HEK293 (cell line): ENCODE measurements at regions not wholly inside any gene's neighbourhood (a gene's known extent, or its start where the extent isn't known, plus 50 kb on each side); places are given as distances from the start of the nearest gene placed in this dataset.

ENCODE experiments used
- CTCF ChIA-PET: fragments of 350-600 bp; formaldehyde crosslinking; extraction: SDS; loops from one replicate; lab custom pipeline; 2021; ENCODE audit warnings: antibody characterized with exemption; lab: Yijun Ruan, JAX
- POLR2A ChIA-PET: fragments of 300-600 bp; formaldehyde crosslinking; extraction: SDS; loops from one replicate; lab custom pipeline; 2020; ENCODE audit warnings: antibody characterized with exemption, inconsistent platforms; lab: Yijun Ruan, JAX
- H3K27ac ChIP-seq: fragments of 200-500 bp; sonication (Bioruptor generic); 2 replicates; pipeline ENCODE4 v1.5.1; 2014; ENCODE audit warnings: low read depth, low read length, control low read depth, inconsistent platforms; ENCODE audit errors: extremely low read depth
- H3K36me3 ChIP-seq, 2 experiments: fragments of 200-500 bp in 1 of 2; sonication (Bioruptor generic) in 1 of 2; 1 replicate in 1 of 2; 2 replicates in 1 of 2; pipeline ENCODE4 v1.5.1; 2014 to 2017; ENCODE audit warnings: inconsistent platforms in 2 of 2, low read length in 2 of 2; ENCODE audit not compliant: control insufficient read depth in 2 of 2, insufficient read depth in 1 of 2
- H3K4me1 ChIP-seq: fragments of 200-500 bp; sonication (Bioruptor generic); 2 replicates; pipeline ENCODE4 v1.5.1; 2014; ENCODE audit warnings: mild to moderate bottlenecking, low read length, inconsistent platforms; ENCODE audit not compliant: control insufficient read depth, insufficient read depth
- H3K4me3 ChIP-seq: 2 replicates; pipeline ENCODE4 v1.5.1; 2011; ENCODE audit warnings: low read depth, mild to moderate bottlenecking, control low read depth, low read length, moderate library complexity
- H3K9me3 ChIP-seq: fragments of 200-500 bp; sonication (Bioruptor generic); 2 replicates; pipeline ENCODE4 v1.5.1; 2014; ENCODE audit warnings: low read depth, low read length, inconsistent platforms; ENCODE audit not compliant: control insufficient read depth, insufficient read depth
- AEBP2 ChIP-seq: fragments of 450-650 bp; formaldehyde crosslinking; IDR thresholded peaks from 2 replicates; pipeline ENCODE4 v1.5.1; 2016; ENCODE audit warnings: missing biosample characterization, missing genetic modification characterization, borderline replicate concordance
- CTCF ChIP-seq: fragments of 450-650 bp; formaldehyde crosslinking; IDR thresholded peaks from 2 replicates; pipeline ENCODE4 v1.5.1; 2016; ENCODE audit warnings: missing biosample characterization, missing genetic modification characterization
- KLF10 ChIP-seq: fragments of 450-650 bp; IDR thresholded peaks from 2 replicates; pipeline ENCODE4 v1.5.1; 2018; ENCODE audit warnings: missing biosample characterization, mild to moderate bottlenecking, missing genetic modification characterization
- KLF7 ChIP-seq: fragments of 450-650 bp; formaldehyde crosslinking; IDR thresholded peaks from 2 replicates; pipeline ENCODE4 v1.5.1; 2016; ENCODE audit warnings: missing biosample characterization, missing genetic modification characterization, borderline replicate concordance
- KLF8 ChIP-seq: fragments of 450-650 bp; formaldehyde crosslinking; IDR thresholded peaks from 2 replicates; pipeline ENCODE4 v1.5.1; 2016; ENCODE audit warnings: missing biosample characterization, missing genetic modification characterization
- PATZ1 ChIP-seq: fragments of 450-650 bp; formaldehyde crosslinking; IDR thresholded peaks from 2 replicates; pipeline ENCODE4 v1.5.1; 2016; ENCODE audit warnings: missing biosample characterization, missing genetic modification characterization
- WT1 ChIP-seq: fragments of 450-650 bp; formaldehyde crosslinking; IDR thresholded peaks from 2 replicates; pipeline ENCODE4 v1.5.1; 2016; ENCODE audit warnings: missing biosample characterization, missing genetic modification characterization
- ZBTB6 ChIP-seq: fragments of 450-650 bp; formaldehyde crosslinking; IDR thresholded peaks from 2 replicates; pipeline ENCODE4 v1.5.1; 2017; ENCODE audit warnings: missing biosample characterization, missing genetic modification characterization
- ZNF133 ChIP-seq: fragments of 450-650 bp; formaldehyde crosslinking; IDR thresholded peaks from 2 replicates; pipeline ENCODE4 v1.5.1; 2016; ENCODE audit warnings: missing biosample characterization, missing genetic modification characterization
- ZNF175 ChIP-seq: fragments of 450-650 bp; formaldehyde crosslinking; IDR thresholded peaks from 2 replicates; pipeline ENCODE4 v1.5.1; 2016; ENCODE audit warnings: missing biosample characterization, missing genetic modification characterization
- ZNF184 ChIP-seq: fragments of 450-650 bp; IDR thresholded peaks from 2 replicates; pipeline ENCODE4 v1.5.1; 2018; ENCODE audit warnings: missing biosample characterization, mild to moderate bottlenecking, missing genetic modification characterization
- ZNF211 ChIP-seq: fragments of 450-650 bp; formaldehyde crosslinking; IDR thresholded peaks from 2 replicates; pipeline ENCODE4 v1.5.1; 2016; ENCODE audit warnings: low read depth, missing biosample characterization, missing genetic modification characterization
- ZNF274 ChIP-seq, 2 experiments: fragments of 200-500 bp in 1 of 2; fragments of 450-650 bp in 1 of 2; sonication (Bioruptor generic) in 1 of 2; formaldehyde crosslinking in 1 of 2; IDR thresholded peaks; 2 replicates each; pipeline versions ENCODE4 v1.5.1 to v1.6.1; 2014 to 2016; ENCODE audit warnings: borderline replicate concordance in 1 of 2, inconsistent platforms in 1 of 2, low read length in 1 of 2, missing biosample characterization in 1 of 2, missing genetic modification characterization in 1 of 2
- ZNF544 ChIP-seq: fragments of 450-650 bp; formaldehyde crosslinking; IDR thresholded peaks from 2 replicates; pipeline ENCODE4 v1.5.0; 2017; ENCODE audit warnings: missing biosample characterization, missing genetic modification characterization
- ZNF645 ChIP-seq: fragments of 450-650 bp; formaldehyde crosslinking; IDR thresholded peaks from 2 replicates; pipeline ENCODE4; 2016; ENCODE audit warnings: missing biosample characterization, missing genetic modification characterization
- ZNF654 ChIP-seq: fragments of 450-650 bp; formaldehyde crosslinking; IDR thresholded peaks from 2 replicates; pipeline ENCODE4 v1.5.1; 2016; ENCODE audit warnings: low read depth, missing biosample characterization, missing genetic modification characterization
- ZNF660 ChIP-seq: fragments of 450-650 bp; IDR thresholded peaks from 2 replicates; pipeline ENCODE4 v1.5.1; 2018; ENCODE audit warnings: missing biosample characterization, mild to moderate bottlenecking, missing genetic modification characterization
- TF ChIP-seq, protein P1 (sequence below): fragments of 450-650 bp; formaldehyde crosslinking; IDR thresholded peaks from 2 replicates; pipeline ENCODE4 v1.5.1; 2016; ENCODE audit warnings: missing biosample characterization, missing genetic modification characterization, low read depth

- TF ChIP-seq KLF10 (tag by site-specific recombination) (no peak), ZNF175 (tag by site-specific recombination) (no peak), ZNF133 (tag by site-specific recombination) (no peak), ZNF211 (tag by site-specific recombination) (no peak), AEBP2 (tag by site-specific recombination) (no peak), KLF7 (tag by site-specific recombination) (no peak), ZNF184 (tag by site-specific recombination) (no peak)
Measured at GRCh38 chr17:33517746-33518145, 224.7 kb upstream of the ASIC2 start (continued).

GRCh38 chr17:33519692-33520091 is 226.6 kb upstream of the ASIC2 start:
- TF ChIP-seq ZNF645 (tag by site-specific recombination) (no peak), KLF8 (tag by site-specific recombination) (no peak), ZBTB6 (tag by site-specific recombination) (no peak), ZNF544 (tag by site-specific recombination) (no peak), PATZ1 (tag by site-specific recombination) (no peak)
- CTCF ChIA-PET: interaction anchor here (0.6 to 4.4 kb wide), 22 partner anchors 8 to 232 kb away, joined by 3 to 43 read pairs (median 5); no protein-coding TSS in a partner anchor
- H3K4me1 ChIP-seq: no peaks in the 10 kb centered on the region

DNA sequence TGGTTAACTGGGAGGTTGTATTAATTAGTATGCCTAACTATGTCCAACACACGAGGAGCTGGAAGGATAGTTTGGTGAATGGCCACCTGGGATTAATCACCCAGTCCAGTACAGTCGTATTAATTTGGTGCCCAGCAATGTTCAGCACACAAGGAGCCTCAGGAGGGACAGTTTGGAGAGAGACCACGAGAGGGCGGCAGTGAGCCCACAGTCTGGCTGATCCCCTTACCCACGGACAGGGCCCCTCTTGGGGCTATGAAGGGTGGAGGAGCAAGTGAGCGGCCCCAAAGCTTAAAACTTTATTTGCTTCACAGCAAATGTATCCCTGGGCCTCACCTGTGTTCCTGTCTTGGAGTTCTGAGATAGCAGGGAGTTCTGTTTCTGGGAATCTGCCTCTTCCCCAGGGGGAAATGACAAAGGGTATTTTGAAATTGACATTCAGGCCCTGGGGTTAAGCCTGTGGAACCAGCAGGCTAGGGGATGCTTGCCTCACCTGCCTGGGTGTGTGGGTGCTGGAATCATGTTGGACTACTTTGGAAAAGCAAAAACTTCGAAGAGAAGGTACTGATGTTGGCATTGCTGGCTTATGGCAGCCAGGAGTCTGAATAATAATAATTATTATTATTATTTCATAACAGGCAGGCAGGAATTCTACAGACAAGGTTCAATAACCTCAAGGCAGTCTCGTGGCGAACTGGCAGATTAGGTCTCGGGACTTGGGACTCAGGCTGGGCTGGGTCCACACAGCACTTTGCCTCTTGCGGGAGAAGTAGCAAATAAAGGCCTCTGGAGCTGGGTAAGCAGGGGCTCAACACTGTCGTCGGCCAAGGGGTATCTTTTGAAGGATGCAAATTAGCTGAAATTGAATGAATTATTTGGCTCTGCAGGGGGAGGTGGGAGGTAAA is 227.6 kb upstream of the ASIC2 start:
- Histone ChIP-seq H3K9me3 (no peaks in the 10 kb centered on the region), H3K4me1 (no peaks in the 10 kb centered on the region), H3K27ac (no peak overlapping the region), H3K4me3 (no peak overlapping the region), H3K36me3 (no peaks in the 10 kb centered on the region)
- POLR2A ChIA-PET: no interaction called here
- CTCF ChIA-PET: interaction anchor here (0.5 to 4.4 kb wide), 32 partner anchors 9 to 812 kb away, joined by 3 to 43 read pairs (median 4); no protein-coding TSS in a partner anchor
- TF ChIP-seq CTCF (tag by site-specific recombination) (peak; percentile 38; the same call in 1 of the 2 replicates), ZNF274 (IDR thresholded peaks at IDR 0.05; ENCODE audit: low read length) (no peak), ZNF274 (tag by site-specific recombination; IDR thresholded peaks at IDR 0.05; ENCODE audit: borderline replicate concordance) (no peak), ZNF660 (tag by site-specific recombination) (no peak), WT1 (tag by site-specific recombination) (no peak), ZNF654 (tag by site-specific recombination) (peak; percentile 17; the same call in 1 of the 2 replicates)
- TF ChIP-seq, protein P1, sequence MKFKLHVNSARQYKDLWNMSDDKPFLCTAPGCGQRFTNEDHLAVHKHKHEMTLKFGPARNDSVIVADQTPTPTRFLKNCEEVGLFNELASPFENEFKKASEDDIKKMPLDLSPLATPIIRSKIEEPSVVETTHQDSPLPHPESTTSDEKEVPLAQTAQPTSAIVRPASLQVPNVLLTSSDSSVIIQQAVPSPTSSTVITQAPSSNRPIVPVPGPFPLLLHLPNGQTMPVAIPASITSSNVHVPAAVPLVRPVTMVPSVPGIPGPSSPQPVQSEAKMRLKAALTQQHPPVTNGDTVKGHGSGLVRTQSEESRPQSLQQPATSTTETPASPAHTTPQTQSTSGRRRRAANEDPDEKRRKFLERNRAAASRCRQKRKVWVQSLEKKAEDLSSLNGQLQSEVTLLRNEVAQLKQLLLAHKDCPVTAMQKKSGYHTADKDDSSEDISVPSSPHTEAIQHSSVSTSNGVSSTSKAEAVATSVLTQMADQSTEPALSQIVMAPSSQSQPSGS (tag by site-specific recombination): no peak
- TF ChIP-seq, all 188 proteins: peak for 2

More at GRCh38 chr17:33519692-33520091, 226.6 kb upstream of the ASIC2 start:
- H3K27ac ChIP-seq: no peak overlapping the region
- H3K36me3 ChIP-seq: no peaks in the 10 kb centered on the region
- H3K9me3 ChIP-seq: no peaks in the 10 kb centered on the region
- no peak overlapping the region for H3K4me3 ChIP-seq
- POLR2A ChIA-PET: no interaction called here
